Endodermal cell (in vitro differentiated cells): ENCODE measurements at regions not wholly inside any gene's neighbourhood (a gene's known extent, or its start where the extent isn't known, plus 50 kb on each side); places are given as distances from the start of the nearest gene placed in this dataset.

Experiments used
- DNase-seq: peaks from one replicate; pipeline ENCODE4 v3.0.0-alpha.2; 2017
- H3K27ac ChIP-seq: 2 replicates; pipeline ENCODE4 v1.5.1; 2013; ENCODE audit warnings: mild to moderate bottlenecking, low read depth, low read length, moderate library complexity
- H3K27me3 ChIP-seq: 2 replicates; pipeline ENCODE4 v1.6.1; 2013; ENCODE audit warnings: mild to moderate bottlenecking, low read length, moderate library complexity; ENCODE audit not compliant: insufficient read depth, control insufficient read depth, poor library complexity, severe bottlenecking
- H3K36me3 ChIP-seq: 2 replicates; pipeline ENCODE4 v1.7.0; 2013; ENCODE audit warnings: mild to moderate bottlenecking, low read length, moderate library complexity; ENCODE audit not compliant: control insufficient read depth, insufficient read depth
- H3K4me1 ChIP-seq: one replicate; pipeline ENCODE4 v1.7.0; 2013; ENCODE audit warnings: low read length; ENCODE audit not compliant: control insufficient read depth, insufficient read depth
- H3K4me3 ChIP-seq: 2 replicates; pipeline ENCODE4 v1.5.1; 2013; ENCODE audit warnings: mild to moderate bottlenecking, low read length, moderate library complexity
- H3K9ac ChIP-seq: 2 replicates; pipeline ENCODE4 v1.6.1; 2013; ENCODE audit warnings: mild to moderate bottlenecking, low read length, moderate library complexity; ENCODE audit not compliant: poor library complexity, severe bottlenecking; ENCODE audit errors: extremely low read depth
- H3K9me3 ChIP-seq: 2 replicates; pipeline ENCODE4 v1.6.1; 2013; ENCODE audit warnings: mild to moderate bottlenecking, low read length, moderate library complexity; ENCODE audit not compliant: control insufficient read depth
- H3K27ac Mint-ChIP-seq: 2 replicates; pipeline ENCODE4 v1.8.0; 2020; ENCODE audit warnings: mixed read lengths
- H3K27me3 Mint-ChIP-seq: 2 replicates; pipeline ENCODE4 v1.8.0; 2021; ENCODE audit warnings: mild to moderate bottlenecking, mixed read lengths; ENCODE audit not compliant: insufficient read depth
- H3K36me3 Mint-ChIP-seq: 2 replicates; pipeline ENCODE4 v1.8.0; 2020; ENCODE audit warnings: low read depth, mixed read lengths
- H3K4me1 Mint-ChIP-seq: 2 replicates; pipeline ENCODE4 v1.8.0; 2020; ENCODE audit warnings: mixed read lengths
- H3K4me3 Mint-ChIP-seq: 2 replicates; pipeline ENCODE4 v1.8.0; 2020; ENCODE audit warnings: mild to moderate bottlenecking, moderate library complexity, mixed read lengths
- H3K9me3 Mint-ChIP-seq: 2 replicates; pipeline ENCODE4 v1.8.0; 2020; ENCODE audit warnings: mild to moderate bottlenecking, mixed read lengths
- CTCF ChIP-seq: fragments of 200-600 bp; sonication (generic); conservative IDR thresholded peaks from 2 replicates; pipeline ENCODE4 v1.5.0; 2021; ENCODE audit warnings: antibody characterized with exemption, mild to moderate bottlenecking
- WGBS, 2 experiments: methylation state at CpG; one replicate each; pipeline versions ENCODE4 v1.1.5 to v1.1.7; 2013; ENCODE audit warnings: missing lambda C conversion rate in 2 of 2, mixed read lengths in 1 of 2; ENCODE audit not compliant: insufficient coverage in 1 of 2, insufficient read length in 1 of 2; 5-methylcytosine and 5-hydroxymethylcytosine counted together

GRCh38 chr7:96416116-96416515 is 94.2 kb upstream of the SLC25A13 start:
- H3K27me3 ChIP-seq: no peaks in the 10 kb centered on the region
- H3K9ac ChIP-seq: no peak overlapping the region
- Mint-ChIP-seq H3K9me3 (peaks cover 4% of the 10 kb centered on the region), H3K27ac (no peak overlapping the region), H3K4me1 (peaks cover 6% of the 10 kb centered on the region), H3K27me3 (no peaks in the 10 kb centered on the region), H3K36me3 (no peaks in the 10 kb centered on the region), H3K4me3 (no peak overlapping the region)
- no peaks in the 10 kb centered on the region for H3K36me3 ChIP-seq
- no peak overlapping the region for H3K27ac ChIP-seq
- DNase-seq: no peak
- H3K4me3 ChIP-seq: no peak overlapping the region
- TF ChIP-seq CTCF: no peak
- H3K9me3 ChIP-seq: no peaks in the 10 kb centered on the region
- H3K4me1 ChIP-seq: peaks cover 6% of the 10 kb centered on the region
- 92 to 97% methylated on average over 2 to 3 of the region's 3 CpGs for WGBS, 2 experiments

DNA sequence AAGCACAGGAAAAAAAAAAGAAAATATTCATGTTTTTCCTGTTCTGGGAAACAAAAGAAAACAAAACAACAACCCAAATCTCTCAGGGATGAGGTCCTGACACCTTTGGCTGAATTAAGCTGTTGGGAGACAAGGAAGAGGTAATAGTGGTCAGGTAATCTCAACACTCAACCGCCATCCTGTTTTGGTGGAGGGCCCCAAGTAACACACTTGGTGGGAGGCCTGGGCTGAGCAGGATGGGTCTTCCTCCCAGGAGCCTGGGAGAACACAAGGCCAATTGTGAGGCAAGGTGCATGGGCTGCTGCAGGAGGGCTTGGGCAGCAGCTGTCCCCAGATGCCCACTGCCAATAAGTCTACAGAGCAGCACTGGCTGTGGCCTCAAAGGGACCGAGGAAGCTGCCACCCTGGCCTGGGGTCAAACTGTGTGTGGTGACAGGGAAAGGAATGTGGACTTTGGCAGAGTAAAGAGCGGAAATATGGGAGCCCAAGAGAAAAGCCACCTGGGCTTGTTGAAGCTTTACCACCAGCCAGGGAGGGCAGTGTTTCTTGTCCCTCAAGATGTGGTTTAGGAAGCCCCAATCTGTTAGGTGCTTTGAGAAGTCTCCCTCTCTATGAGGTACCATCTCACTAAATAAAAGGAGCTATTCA is 93.5 kb upstream of the SLC25A13 start:
- WGBS, 2 experiments: 84 to 86% methylated on average over 1 to 3 of the region's 3 CpGs
- no peak overlapping the region for H3K27ac ChIP-seq

DNA sequence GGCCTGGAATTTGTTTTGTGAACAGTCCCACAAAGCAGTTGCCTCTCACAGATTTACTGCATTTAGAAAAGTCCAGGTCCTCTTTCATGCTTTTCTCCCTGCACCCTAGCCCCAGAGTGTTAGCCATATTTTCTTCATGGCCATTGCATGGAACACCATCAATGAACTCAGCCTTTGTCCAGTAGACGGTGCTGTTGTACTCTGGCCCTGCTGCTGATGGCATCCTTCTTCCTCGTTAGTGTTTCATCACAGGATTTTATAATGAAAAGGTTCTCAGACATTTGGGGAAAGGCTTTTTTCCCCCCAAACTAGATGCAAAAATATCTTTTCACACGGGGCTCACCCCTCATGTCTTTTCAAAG is 93.0 kb upstream of the SLC25A13 start:
- peaks cover 6% of the 10 kb centered on the region for H3K4me1 ChIP-seq
- no peaks in the 10 kb centered on the region for H3K27me3 ChIP-seq
- H3K36me3 Mint-ChIP-seq: no peaks in the 10 kb centered on the region
- no peak overlapping the region for H3K4me3 Mint-ChIP-seq
- H3K27me3 Mint-ChIP-seq: no peaks in the 10 kb centered on the region
- peaks cover 4% of the 10 kb centered on the region for H3K9me3 Mint-ChIP-seq
- no peak overlapping the region for H3K4me3 ChIP-seq
- no peak overlapping the region for H3K9ac ChIP-seq
- H3K36me3 ChIP-seq: no peaks in the 10 kb centered on the region
- no peaks in the 10 kb centered on the region for H3K9me3 ChIP-seq
- WGBS, 2 experiments: 13 to 21% methylated on average over 2 to 3 of the region's 3 CpGs
- H3K27ac ChIP-seq: no peak overlapping the region
- DNase-seq: peak; percentile 84
- H3K27ac Mint-ChIP-seq: peak overlapping the region; percentile 28
- peaks cover 6% of the 10 kb centered on the region for H3K4me1 Mint-ChIP-seq
- TF ChIP-seq CTCF: peak; percentile 91

More for the DNA sequence above, 93.5 kb upstream of the SLC25A13 start:
- Mint-ChIP-seq H3K27me3 (no peaks in the 10 kb centered on the region), H3K27ac (peak overlapping the region; percentile 28), H3K4me1 (peaks cover 6% of the 10 kb centered on the region), H3K4me3 (no peak overlapping the region), H3K9me3 (peaks cover 4% of the 10 kb centered on the region), H3K36me3 (no peaks in the 10 kb centered on the region)
- H3K9me3 ChIP-seq: no peaks in the 10 kb centered on the region
- TF ChIP-seq CTCF: no peak
- H3K9ac ChIP-seq: no peak overlapping the region
- H3K36me3 ChIP-seq: no peaks in the 10 kb centered on the region
- H3K27me3 ChIP-seq: no peaks in the 10 kb centered on the region
- peaks cover 6% of the 10 kb centered on the region for H3K4me1 ChIP-seq
- no peak overlapping the region for H3K4me3 ChIP-seq
- peak; percentile 63 for DNase-seq
